ENCODE measurements at regions not wholly inside any gene's neighbourhood (a gene's known extent, or its start where the extent isn't known, plus 50 kb on each side); places are given as distances from the start of the nearest gene placed in this dataset.

DNA sequence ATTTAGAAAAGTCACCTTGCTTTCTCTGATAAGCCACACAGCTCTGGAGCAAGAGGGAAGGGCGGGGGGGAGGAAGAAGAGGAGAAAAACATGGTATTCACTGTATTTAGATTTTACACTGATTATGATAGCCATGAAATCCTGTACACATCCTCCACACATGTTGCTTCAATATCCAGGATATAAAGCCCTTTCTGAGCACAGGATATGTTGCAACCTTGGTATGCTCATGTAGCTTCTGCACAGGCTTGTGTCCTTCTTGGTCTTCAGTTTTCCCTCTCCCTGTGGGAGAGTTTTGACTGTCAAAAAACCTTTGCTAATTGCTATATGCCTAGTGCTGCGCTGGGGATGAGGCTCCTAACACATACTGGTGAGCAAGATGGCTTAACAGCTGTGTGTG, 61.9 kb upstream of the DAPP1 start:
- ATAC-seq, result no peak

DNA sequence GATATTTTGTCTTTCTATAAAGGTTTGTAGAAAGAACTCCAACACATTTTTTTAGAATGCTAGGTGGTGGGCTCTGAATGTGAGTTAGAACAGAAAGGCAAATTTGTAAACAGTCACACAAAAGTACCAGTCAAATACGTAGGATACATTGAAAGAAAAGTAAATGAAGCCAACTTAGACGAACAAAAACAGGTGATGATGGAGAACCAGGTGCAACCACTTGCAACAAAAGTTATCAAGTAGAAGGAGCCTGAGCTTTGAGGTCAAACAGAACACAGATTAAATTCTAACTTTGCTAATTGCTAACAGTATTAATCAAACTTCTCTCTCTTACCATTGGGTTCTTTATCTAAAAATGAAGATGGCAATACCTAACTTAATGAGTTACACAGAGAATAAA, 62.7 kb upstream of the DAPP1 start:
- Histone ChIP-seq H3K4me3 (no peak overlapping the region), H3K27me3 (no peaks in the 10 kb centered on the region), H3K36me3 (no peaks in the 10 kb centered on the region), H3K9me3 (no peaks in the 10 kb centered on the region), H3K27ac (no peak overlapping the region), H3K4me1 (no peaks in the 10 kb centered on the region)
- TF ChIP-seq, protein P1, sequence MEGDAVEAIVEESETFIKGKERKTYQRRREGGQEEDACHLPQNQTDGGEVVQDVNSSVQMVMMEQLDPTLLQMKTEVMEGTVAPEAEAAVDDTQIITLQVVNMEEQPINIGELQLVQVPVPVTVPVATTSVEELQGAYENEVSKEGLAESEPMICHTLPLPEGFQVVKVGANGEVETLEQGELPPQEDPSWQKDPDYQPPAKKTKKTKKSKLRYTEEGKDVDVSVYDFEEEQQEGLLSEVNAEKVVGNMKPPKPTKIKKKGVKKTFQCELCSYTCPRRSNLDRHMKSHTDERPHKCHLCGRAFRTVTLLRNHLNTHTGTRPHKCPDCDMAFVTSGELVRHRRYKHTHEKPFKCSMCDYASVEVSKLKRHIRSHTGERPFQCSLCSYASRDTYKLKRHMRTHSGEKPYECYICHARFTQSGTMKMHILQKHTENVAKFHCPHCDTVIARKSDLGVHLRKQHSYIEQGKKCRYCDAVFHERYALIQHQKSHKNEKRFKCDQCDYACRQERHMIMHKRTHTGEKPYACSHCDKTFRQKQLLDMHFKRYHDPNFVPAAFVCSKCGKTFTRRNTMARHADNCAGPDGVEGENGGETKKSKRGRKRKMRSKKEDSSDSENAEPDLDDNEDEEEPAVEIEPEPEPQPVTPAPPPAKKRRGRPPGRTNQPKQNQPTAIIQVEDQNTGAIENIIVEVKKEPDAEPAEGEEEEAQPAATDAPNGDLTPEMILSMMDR (IDR thresholded peaks at IDR 0.05), result no peak
- intact Hi-C loops (cut with DNase I), result no loop called here
- ATAC-seq, result no peak
- DNase-seq, result no peak

More for the DNA sequence above, 61.9 kb upstream of the DAPP1 start:
- DNase-seq, result no peak
- Histone ChIP-seq H3K9me3 (no peaks in the 10 kb centered on the region), H3K4me3 (no peak overlapping the region), H3K36me3 (no peaks in the 10 kb centered on the region), H3K27ac (no peak overlapping the region), H3K4me1 (no peaks in the 10 kb centered on the region), H3K27me3 (no peaks in the 10 kb centered on the region)
- TF ChIP-seq, protein P1 (IDR thresholded peaks at IDR 0.05), result no peak
- intact Hi-C loops (cut with DNase I), result no loop called here

- H3K9me3 ChIP-seq, result no peaks in the 10 kb centered on the region
- no peak for ATAC-seq
Observed at GRCh38 chr4:99749445-99750391, 66.9 kb upstream of the DAPP1 start.

GRCh38 chr4:99746443-99746842, 70.2 kb upstream of the DAPP1 start:
- intact Hi-C loops (cut with DNase I), result no loop called here
- DNase-seq (no peak), ATAC-seq (no peak)

More at GRCh38 chr4:99749445-99750391, 66.9 kb upstream of the DAPP1 start:
- no peak overlapping the region for H3K4me3 ChIP-seq
- no peaks in the 10 kb centered on the region for H3K36me3 ChIP-seq
- H3K27ac ChIP-seq, result no peak overlapping the region
- no peak for DNase-seq
- intact Hi-C loops (cut with DNase I), result no loop called here
- no peaks in the 10 kb centered on the region for H3K4me1 ChIP-seq
- TF ChIP-seq, protein P1 (IDR thresholded peaks at IDR 0.05), result no peak
- H3K27me3 ChIP-seq, result no peaks in the 10 kb centered on the region

GRCh38 chr4:99736846-99737245, 79.2 kb upstream of the C4orf54 start:
- H3K36me3 ChIP-seq, result no peaks in the 10 kb centered on the region
- TF ChIP-seq, protein P1 (IDR thresholded peaks at IDR 0.05), result no peak
- no peaks in the 10 kb centered on the region for H3K9me3 ChIP-seq
- H3K27ac ChIP-seq, result no peak overlapping the region
- H3K4me3 ChIP-seq, result no peak overlapping the region
- intact Hi-C loops (cut with DNase I), result no loop called here
- ATAC-seq, result no peak
- H3K4me1 ChIP-seq, result no peaks in the 10 kb centered on the region
- no peaks in the 10 kb centered on the region for H3K27me3 ChIP-seq
- DNase-seq, result no peak

More at GRCh38 chr4:99746443-99746842, 70.2 kb upstream of the DAPP1 start:
- Histone ChIP-seq H3K4me3 (no peak overlapping the region), H3K9me3 (no peaks in the 10 kb centered on the region), H3K27ac (no peak overlapping the region), H3K4me1 (no peaks in the 10 kb centered on the region), H3K36me3 (no peaks in the 10 kb centered on the region), H3K27me3 (no peaks in the 10 kb centered on the region)
- TF ChIP-seq, protein P1 (IDR thresholded peaks at IDR 0.05), result no peak
